HEK293T (cell line): ENCODE measurements at regions not wholly inside any gene's neighbourhood (a gene's known extent, or its start where the extent isn't known, plus 50 kb on each side); places are given as distances from the start of the nearest gene placed in this dataset.
"Not testable (repeated sequence)": the region's sequence is repeated elsewhere in the genome, so short reads cannot be mapped to it uniquely, and the experiment has no call there.

Experiments used
- CTCF ChIA-PET: fragments of 350-600 bp; formaldehyde crosslinking; extraction: SDS; loops from one replicate; lab custom pipeline; 2021; ENCODE audit warnings: antibody characterized with exemption, inconsistent platforms; lab: Yijun Ruan, JAX
- POLR2A ChIA-PET: fragments of 350-600 bp; formaldehyde crosslinking; extraction: SDS; loops from one replicate; lab custom pipeline; 2020; ENCODE audit warnings: antibody characterized with exemption, inconsistent platforms; lab: Yijun Ruan, JAX
- DNase-seq: peaks from one replicate; pipeline ENCODE4 v3.0.0; 2012; ENCODE audit warnings: mixed read lengths; ENCODE audit errors: extremely low spot score
- ARNT ChIP-seq: fragments of 450-650 bp; IDR thresholded peaks from 2 replicates; pipeline ENCODE4 v1.6.1; 2017; ENCODE audit warnings: mild to moderate bottlenecking
- BHLHE40 ChIP-seq: fragments of 450-650 bp; IDR thresholded peaks from 2 replicates; pipeline ENCODE4 v1.6.1; 2016; ENCODE audit warnings: mild to moderate bottlenecking, moderate library complexity, borderline replicate concordance
- CTBP1 ChIP-seq: fragments of 450-650 bp; IDR thresholded peaks from 2 replicates; pipeline ENCODE4 v1.6.1; 2016; ENCODE audit warnings: borderline replicate concordance
- ELF4 ChIP-seq: fragments of 450-650 bp; IDR thresholded peaks from 2 replicates; pipeline ENCODE4 v1.6.1; 2017; ENCODE audit warnings: antibody characterized with exemption
- FOXA1 ChIP-seq: fragments of 450-650 bp; IDR thresholded peaks from 2 replicates; pipeline ENCODE4 v1.6.1; 2016; ENCODE audit warnings: mild to moderate bottlenecking
- FOXK2 ChIP-seq: fragments of 450-650 bp; IDR thresholded peaks from 2 replicates; pipeline ENCODE4 v1.6.1; 2016; ENCODE audit warnings: mild to moderate bottlenecking
- FOXM1 ChIP-seq: fragments of 450-650 bp; IDR thresholded peaks from 2 replicates; pipeline ENCODE4 v1.6.1; 2017; ENCODE audit warnings: mild to moderate bottlenecking, borderline replicate concordance
- HDGF ChIP-seq: fragments of 450-650 bp; IDR thresholded peaks from 2 replicates; pipeline ENCODE4 v1.6.1; 2017; ENCODE audit warnings: antibody characterized with exemption, borderline replicate concordance
- L3MBTL2 ChIP-seq: fragments of 450-650 bp; conservative IDR thresholded peaks from 2 replicates; pipeline ENCODE4 v1.6.1; 2016; ENCODE audit warnings: mild to moderate bottlenecking
- LEF1 ChIP-seq: fragments of 450-650 bp; IDR thresholded peaks from 2 replicates; pipeline ENCODE4 v1.6.1; 2017; ENCODE audit warnings: mild to moderate bottlenecking, borderline replicate concordance
- NFRKB ChIP-seq: fragments of 450-650 bp; IDR thresholded peaks from 2 replicates; pipeline ENCODE4 v1.6.1; 2016; ENCODE audit warnings: mild to moderate bottlenecking, moderate library complexity
- SP1 ChIP-seq: fragments of 450-650 bp; IDR thresholded peaks from 2 replicates; pipeline ENCODE4 v1.6.1; 2017
- SUZ12 ChIP-seq: fragments of 450-650 bp; IDR thresholded peaks from 2 replicates; pipeline ENCODE4 v1.6.1; 2016; ENCODE audit warnings: mild to moderate bottlenecking
- TARDBP ChIP-seq: fragments of 450-650 bp; IDR thresholded peaks from 2 replicates; pipeline ENCODE4 v1.6.1; 2016
- ZNF384 ChIP-seq: fragments of 450-650 bp; IDR thresholded peaks from 2 replicates; pipeline ENCODE4 v1.6.1; 2016
- TF ChIP-seq, protein P1 (sequence below): fragments of 450-650 bp; IDR thresholded peaks from 2 replicates; pipeline ENCODE4 v1.6.1; 2016

DNA sequence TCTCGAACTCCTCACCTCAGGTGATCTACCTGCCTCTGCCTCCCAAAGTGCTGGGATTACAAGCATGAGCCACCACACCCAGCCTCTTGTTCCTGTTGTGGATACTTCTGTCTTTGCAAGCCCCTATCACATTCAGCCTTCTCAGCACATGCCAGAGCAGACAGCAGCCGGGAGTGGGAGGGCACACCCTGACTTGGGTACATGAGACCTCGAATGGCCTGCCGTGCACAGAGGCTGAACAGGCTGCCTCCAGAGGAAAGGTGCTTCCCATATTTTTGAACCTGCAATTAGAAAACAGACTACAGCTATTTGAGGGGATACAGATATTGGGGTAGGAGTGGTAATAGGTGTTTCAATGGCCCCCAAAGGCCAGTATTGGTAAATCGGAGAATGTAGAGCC, 307.3 kb upstream of the DIO3 start:
- TF ChIP-seq CTBP1 (no peak), L3MBTL2 (no peak)
- DNase-seq = no peak
- CTCF ChIA-PET = no interaction called here
- POLR2A ChIA-PET = no interaction called here

DNA sequence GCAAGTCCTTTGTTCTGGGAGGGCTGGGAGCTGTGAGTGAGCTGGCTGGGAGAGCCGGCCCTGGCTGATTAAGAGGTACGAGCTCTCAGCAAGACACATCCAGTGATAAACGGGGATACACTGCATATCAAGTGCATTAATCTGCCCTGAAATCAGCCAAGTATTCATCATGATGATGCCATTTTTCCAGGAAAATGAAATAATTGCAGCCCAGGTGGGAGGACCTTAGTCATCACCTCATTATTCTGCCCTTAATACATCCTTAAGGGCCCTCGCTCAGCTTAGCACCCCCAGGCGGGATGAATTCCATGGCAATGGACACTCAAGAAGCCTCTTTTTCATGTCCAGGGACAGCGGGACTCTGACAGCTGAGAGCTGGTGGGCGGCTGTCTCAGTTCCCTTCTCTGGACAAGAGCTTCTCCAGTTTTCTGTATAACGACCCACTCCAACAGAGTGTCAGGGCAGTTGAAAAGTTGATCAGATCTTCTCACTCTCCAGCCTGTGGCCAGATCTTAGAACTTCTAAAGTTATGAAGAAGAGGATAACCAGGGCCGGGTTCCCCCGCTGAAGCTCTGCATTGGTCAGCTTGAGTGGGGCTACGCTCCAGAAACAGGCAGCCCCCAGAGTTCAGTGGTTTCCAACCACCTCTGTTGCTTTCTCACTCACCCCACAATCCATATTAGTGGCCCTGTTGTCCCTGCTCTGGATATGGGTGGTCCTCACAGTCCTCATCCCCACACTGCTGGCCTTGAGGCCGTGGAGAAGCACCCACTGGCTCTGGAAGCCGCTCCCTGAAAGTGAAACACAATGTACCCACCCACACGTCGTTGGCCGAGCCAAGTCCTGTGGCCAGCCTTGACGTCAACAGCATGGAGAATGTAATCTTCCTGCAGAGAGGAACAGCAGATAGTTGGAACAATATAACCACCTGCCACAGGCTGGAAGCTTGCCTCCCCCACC, 306.2 kb upstream of the DIO3 start:
- no peak for TF ChIP-seq FOXA1
- TF ChIP-seq, protein P1, sequence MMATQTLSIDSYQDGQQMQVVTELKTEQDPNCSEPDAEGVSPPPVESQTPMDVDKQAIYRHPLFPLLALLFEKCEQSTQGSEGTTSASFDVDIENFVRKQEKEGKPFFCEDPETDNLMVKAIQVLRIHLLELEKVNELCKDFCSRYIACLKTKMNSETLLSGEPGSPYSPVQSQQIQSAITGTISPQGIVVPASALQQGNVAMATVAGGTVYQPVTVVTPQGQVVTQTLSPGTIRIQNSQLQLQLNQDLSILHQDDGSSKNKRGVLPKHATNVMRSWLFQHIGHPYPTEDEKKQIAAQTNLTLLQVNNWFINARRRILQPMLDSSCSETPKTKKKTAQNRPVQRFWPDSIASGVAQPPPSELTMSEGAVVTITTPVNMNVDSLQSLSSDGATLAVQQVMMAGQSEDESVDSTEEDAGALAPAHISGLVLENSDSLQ = no peak
- TF ChIP-seq CTBP1 = no peak
- TF ChIP-seq ARNT = no peak
- no peak for TF ChIP-seq ELF4
- no peak for TF ChIP-seq LEF1
- TF ChIP-seq SP1 = no peak
- TF ChIP-seq ZNF384 = no peak
- no peak for TF ChIP-seq NFRKB
- TF ChIP-seq FOXK2 = no peak
- no peak for TF ChIP-seq TARDBP
- no peak for DNase-seq
- ChIA-PET POLR2A (no interaction called here), CTCF (no interaction called here)

DNA sequence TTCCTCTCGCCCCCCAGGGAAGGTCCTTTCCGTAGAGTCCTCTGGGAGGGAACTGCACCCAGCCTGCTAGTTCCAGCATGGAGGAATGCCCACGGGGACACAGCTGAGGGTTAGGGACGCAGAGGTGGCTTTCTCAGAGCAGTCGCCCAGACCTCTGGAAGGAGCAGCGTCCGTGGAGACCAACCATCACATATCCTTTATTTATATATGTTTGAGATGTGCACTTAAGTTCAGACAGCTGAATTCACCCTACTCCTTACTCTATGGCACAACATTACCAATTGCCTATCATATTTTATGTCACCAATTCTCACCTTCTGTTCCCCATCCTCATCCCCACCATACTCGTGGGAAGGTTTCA, 305.6 kb upstream of the DIO3 start:
- ChIA-PET POLR2A (no interaction called here), CTCF (no interaction called here)
- no peak for DNase-seq
- TF ChIP-seq, protein P1 = no peak
- TF ChIP-seq TARDBP = no peak
- TF ChIP-seq LEF1 = no peak
- no peak for TF ChIP-seq CTBP1
- TF ChIP-seq BHLHE40 = no peak
- TF ChIP-seq FOXM1 = no peak
- TF ChIP-seq SP1 = no peak
- TF ChIP-seq NFRKB = no peak
- no peak for TF ChIP-seq FOXK2
- TF ChIP-seq ELF4 = no peak
- no peak for TF ChIP-seq SUZ12
- no peak for TF ChIP-seq ZNF384
- TF ChIP-seq L3MBTL2 = no peak
- no peak for TF ChIP-seq ARNT
- no peak for TF ChIP-seq FOXA1
- no peak for TF ChIP-seq HDGF

DNA sequence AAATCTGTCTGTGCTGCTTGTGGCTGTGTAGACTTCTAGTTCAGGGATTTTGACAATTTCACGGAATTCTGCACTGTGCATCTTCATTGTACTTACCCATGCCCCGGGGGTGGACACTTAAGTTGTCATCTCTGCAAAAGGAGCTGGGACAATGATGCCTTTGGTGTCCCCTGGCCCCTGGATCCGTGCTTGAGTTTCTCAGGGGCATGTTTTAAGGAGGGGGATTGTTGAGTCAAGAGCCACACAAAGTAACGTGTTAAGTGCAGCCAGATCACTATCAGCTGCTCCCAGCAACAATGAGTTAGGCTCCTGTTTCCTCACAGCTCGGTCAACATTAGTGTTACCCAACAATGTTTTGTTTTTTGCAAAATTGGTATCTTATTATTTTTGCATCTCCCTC, 305.0 kb upstream of the DIO3 start:
- DNase-seq = no peak
- CTCF ChIA-PET = no interaction called here
- TF ChIP-seq FOXM1 (no peak), FOXA1 (no peak), BHLHE40 (no peak), ZNF384 (no peak), NFRKB (no peak), L3MBTL2 (no peak), ELF4 (no peak), SUZ12 (no peak), CTBP1 (no peak), SP1 (no peak), ARNT (no peak), HDGF (no peak), FOXK2 (no peak), TARDBP (no peak)
- TF ChIP-seq, protein P1 = no peak
- POLR2A ChIA-PET = no interaction called here

DNA sequence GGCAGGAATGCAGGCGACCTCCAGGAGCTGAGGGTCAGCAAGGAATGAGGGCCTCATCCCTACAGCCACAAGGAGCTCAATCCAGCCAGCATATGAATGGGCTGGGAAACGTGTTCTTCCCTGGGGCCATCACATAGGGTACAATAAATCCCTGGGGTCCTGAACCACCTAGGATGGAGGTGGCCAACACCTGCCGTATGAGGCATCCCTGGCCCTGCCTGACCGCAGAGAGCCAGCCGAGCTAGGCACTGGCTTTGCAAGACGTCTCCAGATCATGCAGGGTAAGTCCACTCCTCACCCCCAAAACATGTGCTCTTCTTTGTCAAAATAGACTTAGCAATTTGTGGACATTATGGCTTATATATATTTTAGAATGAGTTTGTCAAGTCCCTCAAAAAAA, 303.7 kb upstream of the DIO3 start:
- POLR2A ChIA-PET = no interaction called here
- TF ChIP-seq FOXA1 (no peak), TARDBP (no peak), L3MBTL2 (no peak), ZNF384 (no peak)
- DNase-seq = no peak
- CTCF ChIA-PET = no interaction called here

DNA sequence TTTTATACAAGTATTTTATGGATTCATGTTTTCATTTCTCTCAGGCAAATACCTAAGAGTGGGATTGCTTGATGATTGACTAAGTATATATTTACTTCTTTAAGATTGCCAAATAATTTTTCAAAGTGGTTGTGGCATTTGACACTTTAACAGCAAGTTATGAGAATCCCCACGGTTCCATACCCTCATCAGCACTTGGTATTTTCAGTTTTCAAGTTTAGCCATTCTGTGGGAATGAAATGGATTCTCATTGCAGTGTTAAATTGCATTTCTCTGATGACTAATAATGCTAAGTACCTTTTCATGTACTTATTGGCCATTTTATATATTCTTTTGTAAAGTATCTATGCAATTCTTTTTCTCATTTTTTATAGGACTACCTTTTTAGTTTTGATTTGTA, 301.5 kb upstream of the DIO3 start:
- TF ChIP-seq, protein P1 = no peak
- TF ChIP-seq FOXA1 (no peak), ARNT (no peak), ZNF384 (no peak), ELF4 (no peak), FOXK2 (no peak), L3MBTL2 (no peak), SP1 (no peak), HDGF (no peak), CTBP1 (no peak), BHLHE40 (no peak), TARDBP (no peak), LEF1 (no peak), NFRKB (no peak), FOXM1 (no peak), SUZ12 (no peak)
- POLR2A ChIA-PET = no interaction called here

DNA sequence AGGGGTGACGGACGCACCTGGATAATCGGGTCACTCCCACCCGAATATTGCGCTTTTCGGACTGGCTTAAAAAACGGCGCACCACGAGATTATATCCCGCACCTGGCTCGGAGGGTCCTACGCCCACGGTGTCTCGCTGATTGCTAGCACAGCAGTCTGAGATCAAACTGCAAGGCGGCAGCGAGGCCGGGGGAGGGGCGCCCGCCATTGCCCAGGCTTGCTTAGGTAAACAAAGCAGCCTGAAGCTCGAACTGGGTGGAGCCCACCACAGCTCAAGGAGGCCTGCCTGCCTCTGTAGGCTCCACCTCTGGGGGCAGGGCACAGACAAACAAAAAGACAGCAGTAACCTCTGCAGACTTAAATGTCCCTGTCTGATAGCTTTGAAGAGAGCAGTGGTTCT, 294.9 kb upstream of the DIO3 start:
- POLR2A ChIA-PET, DNase-seq, CTCF ChIA-PET: not testable (repeated sequence)

More for the DNA sequence above, 301.5 kb upstream of the DIO3 start:
- no peak for DNase-seq
- CTCF ChIA-PET = no interaction called here
